Loucy (cell line): ENCODE measurements at regions not wholly inside any gene's neighbourhood (a gene's known extent, or its start where the extent isn't known, plus 50 kb on each side); places are given as distances from the start of the nearest gene placed in this dataset.
"Not testable (repeated sequence)": the region's sequence is repeated elsewhere in the genome, so short reads cannot be mapped to it uniquely, and the experiment has no call there.

Source experiments
- CTCF ChIP-seq: fragments of 200-600 bp; sonication (generic); conservative IDR thresholded peaks from 2 replicates; pipeline ENCODE4 v1.5.1; 2014; ENCODE audit warnings: mild to moderate bottlenecking, antibody characterized with exemption, low read length
- EZH2phosphoT487 ChIP-seq: fragments of 200-600 bp; IDR thresholded peaks from 2 replicates; pipeline ENCODE4 v1.6.1; 2018; ENCODE audit warnings: antibody characterized with exemption, mild to moderate bottlenecking, moderate library complexity, borderline replicate concordance

GRCh38 chrX:7461051-7461450 lies 313.1 kb upstream of the PUDP start:
- TF ChIP-seq EZH2phosphoT487, CTCF: not testable (repeated sequence)
